ENCODE measurements at regions not wholly inside any gene's neighbourhood (a gene's known extent, or its start where the extent isn't known, plus 50 kb on each side); places are given as distances from the start of the nearest gene placed in this dataset.

DNA sequence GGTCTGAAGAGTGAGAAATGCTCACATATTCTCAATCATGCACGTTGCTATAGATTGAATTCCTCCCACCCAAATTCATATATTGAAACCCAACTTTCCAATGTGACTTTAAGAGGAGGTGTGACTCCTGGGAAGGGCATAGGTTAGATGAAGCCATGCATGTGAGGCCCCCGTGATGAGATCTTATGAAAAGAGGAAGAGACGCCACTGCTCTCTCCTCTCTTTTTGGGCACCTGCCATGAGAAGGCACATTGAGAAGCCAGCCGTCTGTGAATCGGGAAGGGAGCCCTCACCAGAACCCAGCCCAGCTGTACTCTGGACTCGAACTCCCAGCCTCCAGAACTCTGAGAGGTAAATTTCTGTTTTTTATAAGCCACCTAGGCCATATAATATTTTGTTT is 842.6 kb upstream of the SALL3 start:
- DNase-seq (ENCODE audit: low read depth): no peak
- no peak overlapping the region for H3K4me3 ChIP-seq (ENCODE audit: low read depth, low read length)
- no peak for TF ChIP-seq MYC (IDR thresholded peaks at IDR 0.05; ENCODE audit: low read depth, low read length)
- TF ChIP-seq, protein P1, sequence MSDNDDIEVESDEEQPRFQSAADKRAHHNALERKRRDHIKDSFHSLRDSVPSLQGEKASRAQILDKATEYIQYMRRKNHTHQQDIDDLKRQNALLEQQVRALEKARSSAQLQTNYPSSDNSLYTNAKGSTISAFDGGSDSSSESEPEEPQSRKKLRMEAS (IDR thresholded peaks at IDR 0.05; ENCODE audit: low read depth, low read length): no peak

GRCh38 chr18:78138983-78139496 is 840.6 kb upstream of the SALL3 start:
- TF ChIP-seq, protein P1 (IDR thresholded peaks at IDR 0.05; ENCODE audit: low read depth, low read length): no peak
- TF ChIP-seq MYC (IDR thresholded peaks at IDR 0.05; ENCODE audit: low read depth, low read length): no peak
- no peak for TF ChIP-seq CTCF (IDR thresholded peaks at IDR 0.05; ENCODE audit: low read depth, low read length)
- TF ChIP-seq POLR2A (IDR thresholded peaks at IDR 0.05; ENCODE audit: extremely low read depth, insufficient read length): no peak

GRCh38 chr18:78140294-78140693 is 839.3 kb upstream of the SALL3 start:
- TF ChIP-seq POLR2A (IDR thresholded peaks at IDR 0.05; ENCODE audit: extremely low read depth, insufficient read length) (no peak), CTCF (IDR thresholded peaks at IDR 0.05; ENCODE audit: low read depth, low read length) (no peak), MYC (IDR thresholded peaks at IDR 0.05; ENCODE audit: low read depth, low read length) (no peak)
- TF ChIP-seq, protein P1 (IDR thresholded peaks at IDR 0.05; ENCODE audit: low read depth, low read length): no peak
- DNase-seq (ENCODE audit: low read depth): no peak
- H3K4me3 ChIP-seq (ENCODE audit: low read depth, low read length): no peak overlapping the region

More at GRCh38 chr18:78138983-78139496, 840.6 kb upstream of the SALL3 start:
- no peak overlapping the region for H3K4me3 ChIP-seq (ENCODE audit: low read depth, low read length)
- DNase-seq (ENCODE audit: low read depth): no peak

GRCh38 chr18:78144669-78145068 is 834.9 kb upstream of the SALL3 start:
- no peak for DNase-seq (ENCODE audit: low read depth)
- TF ChIP-seq, protein P1 (IDR thresholded peaks at IDR 0.05; ENCODE audit: low read depth, low read length): no peak
- TF ChIP-seq POLR2A (IDR thresholded peaks at IDR 0.05; ENCODE audit: extremely low read depth, insufficient read length): no peak
- TF ChIP-seq CTCF (IDR thresholded peaks at IDR 0.05; ENCODE audit: low read depth, low read length): no peak
- TF ChIP-seq MYC (IDR thresholded peaks at IDR 0.05; ENCODE audit: low read depth, low read length): no peak
- no peak overlapping the region for H3K4me3 ChIP-seq (ENCODE audit: low read depth, low read length)

DNA sequence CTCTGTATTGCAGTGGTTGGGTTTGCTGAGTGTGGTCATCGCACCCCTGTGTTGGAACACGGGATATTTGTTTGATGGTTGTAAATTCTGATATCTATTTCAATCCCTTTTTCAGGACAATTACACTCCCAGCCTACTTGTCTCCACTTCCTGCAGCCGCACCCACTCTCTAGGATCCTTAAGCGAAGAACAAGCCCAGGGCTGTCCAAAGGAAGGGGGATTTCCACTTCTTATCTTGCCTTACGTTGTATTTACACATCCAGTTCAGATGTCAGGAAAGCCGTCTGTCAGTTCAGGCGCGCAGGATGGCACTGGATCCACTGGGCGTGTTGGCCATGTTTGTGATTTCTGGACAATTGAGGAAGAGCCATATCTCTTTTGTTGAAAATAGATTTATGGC is 834.5 kb upstream of the SALL3 start:
- TF ChIP-seq, protein P1 (IDR thresholded peaks at IDR 0.05; ENCODE audit: low read depth, low read length): no peak
- TF ChIP-seq CTCF (IDR thresholded peaks at IDR 0.05; ENCODE audit: low read depth, low read length) (no peak), MYC (IDR thresholded peaks at IDR 0.05; ENCODE audit: low read depth, low read length) (no peak), POLR2A (IDR thresholded peaks at IDR 0.05; ENCODE audit: extremely low read depth, insufficient read length) (no peak)
- no peak for DNase-seq (ENCODE audit: low read depth)

GRCh38 chr18:78146136-78147085 is 833.2 kb upstream of the SALL3 start:
- no peak for DNase-seq (ENCODE audit: low read depth)
- H3K4me3 ChIP-seq (ENCODE audit: low read depth, low read length): no peak overlapping the region
- TF ChIP-seq, protein P1 (IDR thresholded peaks at IDR 0.05; ENCODE audit: low read depth, low read length): no peak
- TF ChIP-seq POLR2A (IDR thresholded peaks at IDR 0.05; ENCODE audit: extremely low read depth, insufficient read length) (no peak), CTCF (IDR thresholded peaks at IDR 0.05; ENCODE audit: low read depth, low read length) (no peak), MYC (IDR thresholded peaks at IDR 0.05; ENCODE audit: low read depth, low read length) (no peak)

More for the DNA sequence above, 834.5 kb upstream of the SALL3 start:
- no peak overlapping the region for H3K4me3 ChIP-seq (ENCODE audit: low read depth, low read length)
